ENCODE measurements at regions not wholly inside any gene's neighbourhood (a gene's known extent, or its start where the extent isn't known, plus 50 kb on each side); places are given as distances from the start of the nearest gene placed in this dataset.

DNA sequence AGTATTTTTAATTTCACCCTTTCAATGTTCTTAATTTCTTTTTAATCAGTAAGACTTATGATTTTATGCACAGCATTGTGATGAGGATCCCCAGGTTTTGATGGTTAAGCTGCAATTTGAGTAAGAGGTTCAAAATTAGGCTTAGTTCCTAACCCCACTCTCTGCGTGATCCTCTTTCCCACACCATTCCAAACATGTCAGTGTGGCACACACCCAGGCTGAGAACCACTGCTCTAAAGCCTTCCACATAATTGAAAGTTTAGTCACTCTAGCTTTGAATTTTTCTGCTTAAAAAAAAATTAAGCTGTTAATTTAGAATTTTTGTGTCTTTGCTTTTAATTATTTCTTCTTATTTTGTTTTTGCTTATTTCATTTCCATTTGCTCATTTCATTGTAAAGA, 68.8 kb upstream of the SLC7A11 start:
- Histone ChIP-seq H3K9me3 (no peaks in the 10 kb centered on the region), H3K36me3 (no peaks in the 10 kb centered on the region), H3K4me1 (no peaks in the 10 kb centered on the region), H3K27me3 (no peaks in the 10 kb centered on the region), H3K4me3 (ENCODE audit: low read depth, low read length) (no peak overlapping the region)
- TF ChIP-seq, protein P1, sequence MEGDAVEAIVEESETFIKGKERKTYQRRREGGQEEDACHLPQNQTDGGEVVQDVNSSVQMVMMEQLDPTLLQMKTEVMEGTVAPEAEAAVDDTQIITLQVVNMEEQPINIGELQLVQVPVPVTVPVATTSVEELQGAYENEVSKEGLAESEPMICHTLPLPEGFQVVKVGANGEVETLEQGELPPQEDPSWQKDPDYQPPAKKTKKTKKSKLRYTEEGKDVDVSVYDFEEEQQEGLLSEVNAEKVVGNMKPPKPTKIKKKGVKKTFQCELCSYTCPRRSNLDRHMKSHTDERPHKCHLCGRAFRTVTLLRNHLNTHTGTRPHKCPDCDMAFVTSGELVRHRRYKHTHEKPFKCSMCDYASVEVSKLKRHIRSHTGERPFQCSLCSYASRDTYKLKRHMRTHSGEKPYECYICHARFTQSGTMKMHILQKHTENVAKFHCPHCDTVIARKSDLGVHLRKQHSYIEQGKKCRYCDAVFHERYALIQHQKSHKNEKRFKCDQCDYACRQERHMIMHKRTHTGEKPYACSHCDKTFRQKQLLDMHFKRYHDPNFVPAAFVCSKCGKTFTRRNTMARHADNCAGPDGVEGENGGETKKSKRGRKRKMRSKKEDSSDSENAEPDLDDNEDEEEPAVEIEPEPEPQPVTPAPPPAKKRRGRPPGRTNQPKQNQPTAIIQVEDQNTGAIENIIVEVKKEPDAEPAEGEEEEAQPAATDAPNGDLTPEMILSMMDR (IDR thresholded peaks at IDR 0.05; ENCODE audit: low read depth, low read length): no peak
- no peak for DNase-seq

DNA sequence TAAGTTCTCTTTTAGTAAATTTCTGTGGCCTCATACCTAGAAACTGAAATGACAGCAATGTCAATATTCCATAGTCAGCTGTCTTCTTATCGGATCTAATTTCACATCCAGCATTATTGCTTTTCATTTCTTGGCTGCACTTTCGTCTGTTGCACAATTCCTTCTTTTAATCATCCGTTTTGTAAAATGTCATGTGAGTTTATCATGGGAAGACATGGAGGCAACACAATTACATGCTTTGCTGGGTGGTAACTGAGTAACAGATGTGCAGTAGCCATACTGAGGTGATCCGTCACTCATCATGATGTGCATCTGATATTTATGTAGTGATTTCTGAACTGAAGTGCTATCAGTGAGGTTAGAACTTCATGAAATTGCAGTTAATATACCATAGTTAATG, 68.3 kb upstream of the SLC7A11 start:
- Histone ChIP-seq H3K27me3 (no peaks in the 10 kb centered on the region), H3K36me3 (no peaks in the 10 kb centered on the region), H3K4me3 (ENCODE audit: low read depth, low read length) (no peak overlapping the region), H3K9me3 (no peaks in the 10 kb centered on the region), H3K4me1 (no peaks in the 10 kb centered on the region)
- DNase-seq: no peak
- TF ChIP-seq, protein P1 (IDR thresholded peaks at IDR 0.05; ENCODE audit: low read depth, low read length): no peak

DNA sequence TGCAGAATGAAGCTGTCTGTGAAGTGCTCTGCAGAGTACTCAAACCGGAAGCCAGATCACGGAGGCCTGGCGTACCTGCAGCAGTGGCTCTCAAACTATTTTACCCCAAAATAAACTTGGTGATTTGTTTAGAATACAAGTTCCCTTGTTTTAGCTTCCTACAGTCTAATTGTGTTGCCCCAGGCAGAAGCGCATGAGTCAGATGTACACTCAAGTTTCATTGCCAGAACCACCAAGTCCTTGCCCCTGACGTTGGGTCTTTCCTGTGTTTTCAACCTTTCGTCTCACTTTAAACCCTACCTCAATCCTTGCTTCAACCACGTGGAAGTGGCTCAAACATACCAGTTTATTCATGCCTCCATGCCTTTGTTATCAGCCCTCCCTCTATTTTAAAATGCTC, 66.2 kb upstream of the SLC7A11 start:
- H3K4me1 ChIP-seq: no peaks in the 10 kb centered on the region
- no peaks in the 10 kb centered on the region for H3K27me3 ChIP-seq
- H3K4me3 ChIP-seq (ENCODE audit: low read depth, low read length): no peak overlapping the region
- H3K9me3 ChIP-seq: no peaks in the 10 kb centered on the region
- TF ChIP-seq, protein P1 (IDR thresholded peaks at IDR 0.05; ENCODE audit: low read depth, low read length): no peak
- no peak for DNase-seq
- H3K36me3 ChIP-seq: no peaks in the 10 kb centered on the region

DNA sequence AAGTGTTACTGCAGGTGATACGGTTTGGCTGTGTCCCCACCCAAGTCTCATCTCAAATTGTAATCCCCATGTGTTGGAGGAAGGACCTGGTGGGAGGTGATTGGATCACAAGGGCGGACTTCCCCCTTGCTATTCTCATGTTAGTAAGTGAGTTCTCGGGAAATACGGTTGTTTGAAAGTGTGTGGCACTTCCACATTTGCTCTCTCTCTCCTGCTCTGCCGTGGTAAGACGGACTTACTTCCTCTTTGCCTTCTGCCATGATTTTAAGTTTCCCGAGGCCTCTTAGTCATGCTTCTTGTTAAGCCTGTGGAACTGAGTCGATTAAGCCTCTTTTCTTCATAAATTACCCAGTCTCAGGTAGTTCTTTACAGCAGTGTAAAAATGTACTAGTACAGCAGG, 65.2 kb upstream of the SLC7A11 start:
- TF ChIP-seq, protein P1 (IDR thresholded peaks at IDR 0.05; ENCODE audit: low read depth, low read length): no peak
- no peak overlapping the region for H3K4me3 ChIP-seq (ENCODE audit: low read depth, low read length)
- no peaks in the 10 kb centered on the region for H3K27me3 ChIP-seq
- H3K36me3 ChIP-seq: no peaks in the 10 kb centered on the region
- no peaks in the 10 kb centered on the region for H3K9me3 ChIP-seq
- DNase-seq: no peak
- no peaks in the 10 kb centered on the region for H3K4me1 ChIP-seq

GRCh38 chr4:138305050-138305449, 62.9 kb upstream of the SLC7A11 start:
- Histone ChIP-seq H3K36me3 (no peaks in the 10 kb centered on the region), H3K27me3 (no peaks in the 10 kb centered on the region), H3K4me3 (ENCODE audit: low read depth, low read length) (no peak overlapping the region), H3K9me3 (no peaks in the 10 kb centered on the region), H3K4me1 (no peaks in the 10 kb centered on the region)
- DNase-seq: no peak
- TF ChIP-seq, protein P1 (IDR thresholded peaks at IDR 0.05; ENCODE audit: low read depth, low read length): no peak

DNA sequence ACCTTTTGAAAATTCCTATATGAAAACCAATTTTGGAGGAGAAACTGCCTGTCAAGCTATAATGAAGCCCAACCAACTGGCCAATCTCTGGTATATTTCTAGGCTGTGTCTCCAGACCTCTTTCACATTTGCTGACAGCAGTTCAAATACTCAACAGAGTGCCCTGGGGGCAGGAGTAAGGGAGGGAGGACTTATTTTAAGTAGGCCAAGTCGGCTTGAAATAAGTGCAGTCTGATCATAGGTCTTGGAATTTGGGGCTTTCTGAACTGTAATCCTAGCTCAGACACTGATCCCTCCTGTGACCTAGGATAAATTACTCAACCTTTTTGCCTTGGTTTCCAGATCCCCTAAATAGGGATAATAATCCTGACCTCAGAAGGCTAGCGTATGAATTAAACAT, 59.4 kb upstream of the SLC7A11 start:
- DNase-seq: no peak
- Histone ChIP-seq H3K4me1 (no peaks in the 10 kb centered on the region), H3K9me3 (no peaks in the 10 kb centered on the region), H3K36me3 (no peaks in the 10 kb centered on the region), H3K27me3 (no peaks in the 10 kb centered on the region), H3K4me3 (ENCODE audit: low read depth, low read length) (no peak overlapping the region)
- TF ChIP-seq, protein P1 (IDR thresholded peaks at IDR 0.05; ENCODE audit: low read depth, low read length): no peak
